HCT116 (cell line): ENCODE measurements at regions not wholly inside any gene's neighbourhood (a gene's known extent, or its start where the extent isn't known, plus 50 kb on each side); places are given as distances from the start of the nearest gene placed in this dataset.

Experiments used
- ATAC-seq: fragments of 200-7000 bp; cut with Tn5 transposase; 2 replicates; pipeline ENCODE4 v1.9.1; 2020; ENCODE audit warnings: mild to moderate bottlenecking, moderate library complexity
- BruUV-seq: library from RNA; stranded (reverse); fragments of 400-500 nt; replicated peaks from 2 replicates; lab custom pipeline; 2021; lab: Mats Ljungman, UMichigan
- CTCF ChIA-PET: fragments of 300-600 bp; sonication (Branson Sonifier 250); formaldehyde crosslinking; loops from one replicate; lab custom pipeline; 2021; ENCODE audit warnings: antibody characterized with exemption; lab: Charles Lee
- POLR2A ChIA-PET: fragments of 300-600, 350-600 bp; sonication (Branson Sonifier 250); formaldehyde crosslinking; loops from one replicate; lab custom pipeline; 2021; ENCODE audit warnings: antibody characterized with exemption; lab: Charles Lee
- RAD21 ChIA-PET, 2 experiments: fragments of 300-600 bp; sonication (Branson Sonifier 250); formaldehyde crosslinking; loops; one replicate each; lab custom pipeline; 2023; ENCODE audit warnings: low total read pairs in 2 of 2; ENCODE audit not compliant: uncharacterized antibody in 2 of 2, unreplicated experiment in 2 of 2, low non-redundant PET in 1 of 2; lab: Charles Lee
- DNase-seq: peaks from one replicate; pipeline ENCODE4 v3.0.0-alpha.2; 2010; ENCODE audit warnings: low read depth, low spot score
- H2AFZ ChIP-seq: fragments of 200-600 bp; shearing (Covaris generic), sonication (generic); 2 replicates; pipeline ENCODE4 v1.6.1; 2017; ENCODE audit warnings: low read depth, mixed run types, mixed read lengths, antibody characterized with exemption, low read length; ENCODE audit not compliant: poor library complexity, severe bottlenecking
- H3K27ac ChIP-seq: 2 replicates; pipeline ENCODE4 v1.5.1; 2012; ENCODE audit warnings: low read depth, low read length
- H3K27me3 ChIP-seq: fragments of 200-600 bp; sonication (generic); 2 replicates; pipeline ENCODE4 v1.6.1; 2016; ENCODE audit warnings: mixed run types, low read length, mixed read lengths; ENCODE audit not compliant: insufficient read depth
- H3K36me3 ChIP-seq, 2 experiments: fragments of 200-500 bp in 1 of 2; fragments of 200-600 bp in 1 of 2; sonication (Bioruptor generic) in 1 of 2; sonication (generic) in 1 of 2; 2 replicates each; pipeline versions ENCODE4 v1.5.1 to v1.6.1; 2014 to 2016; ENCODE audit warnings: low read length in 2 of 2, inconsistent platforms in 1 of 2, mixed read lengths in 1 of 2, mixed run types in 1 of 2; ENCODE audit not compliant: insufficient read depth in 2 of 2, control insufficient read depth in 1 of 2
- H3K4me1 ChIP-seq, 2 experiments: fragments of 200-600 bp in 1 of 2; sonication (generic) in 1 of 2; 2 replicates each; pipeline versions ENCODE4 v1.5.1 to v1.6.1; 2012 to 2017; ENCODE audit warnings: low read length in 2 of 2, inconsistent platforms in 1 of 2, mild to moderate bottlenecking in 1 of 2, mixed read lengths in 1 of 2, mixed run types in 1 of 2, moderate library complexity in 1 of 2; ENCODE audit not compliant: insufficient read depth in 2 of 2, control insufficient read depth in 1 of 2
- H3K4me2 ChIP-seq: fragments of 200-600 bp; sonication (generic); 2 replicates; pipeline ENCODE4 v1.6.1; 2017; ENCODE audit warnings: mixed run types, low read length, mixed read lengths
- H3K4me3 ChIP-seq, 2 experiments: fragments of 200-600 bp in 1 of 2; sonication (generic) in 1 of 2; replicated peaks in 1 of 2; 2 replicates each; pipeline ENCODE4 v1.5.1; 2011 to 2016; ENCODE audit warnings: low read length in 2 of 2, control low read depth in 1 of 2, low read depth in 1 of 2, mild to moderate bottlenecking in 1 of 2, mixed read lengths in 1 of 2, mixed run types in 1 of 2
- H3K79me2 ChIP-seq: fragments of 200-600 bp; sonication (generic); 2 replicates; pipeline ENCODE4 v1.6.1; 2017; ENCODE audit warnings: mild to moderate bottlenecking, mixed run types, low read length, moderate library complexity, mixed read lengths; ENCODE audit not compliant: insufficient read depth
- H3K9ac ChIP-seq: fragments of 200-600 bp; sonication (generic); 2 replicates; pipeline ENCODE4 v1.6.1; 2016; ENCODE audit warnings: low read length, mixed read lengths
- H3K9me2 ChIP-seq: fragments of 200-600 bp; sonication (generic), shearing (Covaris generic); 2 replicates; pipeline ENCODE4 v1.6.1; 2017; ENCODE audit warnings: mixed run types, mild to moderate bottlenecking, moderate library complexity; ENCODE audit not compliant: insufficient read depth
- H3K9me3 ChIP-seq, 2 experiments: fragments of 200-500 bp in 1 of 2; fragments of 200-600 bp in 1 of 2; sonication (Bioruptor generic) in 1 of 2; sonication (generic) in 1 of 2; 2 replicates each; pipeline ENCODE4 v1.6.1; 2014 to 2017; ENCODE audit warnings: low read length in 2 of 2, mixed read lengths in 2 of 2, inconsistent platforms in 1 of 2, low read depth in 1 of 2, mild to moderate bottlenecking in 1 of 2, mixed run types in 1 of 2, moderate library complexity in 1 of 2; ENCODE audit not compliant: control insufficient read depth in 1 of 2, insufficient read depth in 1 of 2
- H4K20me1 ChIP-seq: fragments of 200-600 bp; sonication (generic), shearing (Covaris generic); 2 replicates; pipeline ENCODE4 v1.6.1; 2017; ENCODE audit warnings: mixed run types, mild to moderate bottlenecking, moderate library complexity; ENCODE audit not compliant: insufficient read depth
- CBX3 ChIP-seq: IDR thresholded peaks from 2 replicates; pipeline ENCODE4 v1.6.1; 2012; ENCODE audit warnings: low read depth
- ELF1 ChIP-seq: IDR thresholded peaks from 2 replicates; pipeline ENCODE4 v1.6.1; 2012; ENCODE audit warnings: low read depth, borderline replicate concordance
- EZH2 ChIP-seq: fragments of 200-600 bp; sonication (generic); IDR thresholded peaks from 2 replicates; pipeline ENCODE4 v1.6.1; 2017; ENCODE audit warnings: antibody characterized with exemption, mixed run types
- EZH2phosphoT487 ChIP-seq: fragments of 200-600 bp; IDR thresholded peaks from 2 replicates; pipeline ENCODE4 v1.6.1; 2018; ENCODE audit warnings: antibody characterized with exemption, borderline replicate concordance
- FOSL1 ChIP-seq: IDR thresholded peaks from 2 replicates; pipeline ENCODE4 v1.6.1; 2012; ENCODE audit warnings: low read depth
- JUND ChIP-seq: IDR thresholded peaks from 2 replicates; pipeline ENCODE4 v1.6.1; 2012
- POLR2AphosphoS5 ChIP-seq: IDR thresholded peaks from 2 replicates; pipeline ENCODE4 v1.6.1; 2011; ENCODE audit warnings: mild to moderate bottlenecking, low read depth, low read length, moderate library complexity
- RAD21 ChIP-seq: IDR thresholded peaks from 2 replicates; pipeline ENCODE4 v1.6.1; 2012; ENCODE audit warnings: low read depth, mild to moderate bottlenecking
- REST ChIP-seq: IDR thresholded peaks from 2 replicates; pipeline ENCODE4 v1.6.1; 2012; ENCODE audit warnings: low read depth
- SIN3A ChIP-seq: IDR thresholded peaks from 2 replicates; pipeline ENCODE4 v1.6.1; 2012; ENCODE audit warnings: low read depth
- SP1 ChIP-seq: IDR thresholded peaks from 2 replicates; pipeline ENCODE4 v1.6.1; 2012; ENCODE audit warnings: low read depth
- SRF ChIP-seq: IDR thresholded peaks from 2 replicates; pipeline ENCODE4 v1.6.1; 2012; ENCODE audit warnings: low read depth
- TCF7L2 ChIP-seq: IDR thresholded peaks from 2 replicates; pipeline ENCODE4 v1.7.0; 2011; ENCODE audit warnings: borderline replicate concordance, inconsistent platforms; ENCODE audit not compliant: insufficient read depth, insufficient read length; ENCODE audit errors: extremely low read depth
- ZBTB33 ChIP-seq: IDR thresholded peaks from 2 replicates; pipeline ENCODE4 v1.6.1; 2011; ENCODE audit warnings: mild to moderate bottlenecking, low read length, moderate library complexity; ENCODE audit not compliant: insufficient replicate concordance; ENCODE audit errors: extremely low read depth
- ZNF274 ChIP-seq: fragments of 200-500 bp; sonication (Bioruptor generic); IDR thresholded peaks from 2 replicates; pipeline ENCODE4 v1.6.1; 2014; ENCODE audit warnings: mild to moderate bottlenecking, low read depth, low read length, inconsistent platforms
- intact Hi-C: fragments of 100-400 bp; cut with micrococcal nuclease; formaldehyde crosslinking; loops from 2 replicates; pipeline ENCODE4 v1.10.0; 2022
- TF ChIP-seq, protein P1 (sequence below): IDR thresholded peaks from 2 replicates; pipeline ENCODE4 v1.6.1; 2012
- TF ChIP-seq, protein P2 (sequence below): IDR thresholded peaks from 2 replicates; pipeline ENCODE4 v1.6.1; 2012

- CTCF ChIA-PET, result no interaction called here
- Histone ChIP-seq H3K27ac (no peak overlapping the region), H3K4me1 (no peaks in the 10 kb centered on the region), H3K9me2 (no peaks in the 10 kb centered on the region), H3K36me3 (no peaks in the 10 kb centered on the region), H3K4me2 (no peak overlapping the region), H3K9ac (no peak overlapping the region), H2AFZ (no peak overlapping the region), H3K27me3 (no peaks in the 10 kb centered on the region), H3K79me2 (no peaks in the 10 kb centered on the region), H3K4me3 (no peak overlapping the region), H3K9me3 (no peaks in the 10 kb centered on the region), H4K20me1 (no peaks in the 10 kb centered on the region)
- DNase-seq, result no peak
- POLR2A ChIA-PET, result no interaction called here
- no TSS peak for BruUV-seq
- intact Hi-C loops, result no loop called here
- RAD21 ChIA-PET, result no interaction called here
- no peak for ATAC-seq
- TF ChIP-seq SIN3A (no peak), REST (no peak), POLR2AphosphoS5 (no peak), ZNF274 (no peak), ELF1 (no peak), EZH2 (no peak), FOSL1 (no peak), TCF7L2 (no peak), JUND (no peak), ZBTB33 (no peak), CBX3 (no peak), SRF (no peak), RAD21 (no peak), SP1 (no peak), EZH2phosphoT487 (no peak)
- TF ChIP-seq, protein P1, sequence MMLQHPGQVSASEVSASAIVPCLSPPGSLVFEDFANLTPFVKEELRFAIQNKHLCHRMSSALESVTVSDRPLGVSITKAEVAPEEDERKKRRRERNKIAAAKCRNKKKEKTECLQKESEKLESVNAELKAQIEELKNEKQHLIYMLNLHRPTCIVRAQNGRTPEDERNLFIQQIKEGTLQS, result no peak
- TF ChIP-seq, protein P2, sequence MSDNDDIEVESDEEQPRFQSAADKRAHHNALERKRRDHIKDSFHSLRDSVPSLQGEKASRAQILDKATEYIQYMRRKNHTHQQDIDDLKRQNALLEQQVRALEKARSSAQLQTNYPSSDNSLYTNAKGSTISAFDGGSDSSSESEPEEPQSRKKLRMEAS, result no peak
- TF ChIP-seq, all 23 proteins: peak for 0
These were observed 166.3 kb upstream of the FSTL4 start for GRCh38 chr5:133778636-133779035.
